Urothelium cell line (cell line): ENCODE measurements at regions not wholly inside any gene's neighbourhood (a gene's known extent, or its start where the extent isn't known, plus 50 kb on each side); places are given as distances from the start of the nearest gene placed in this dataset.
A peak's percentile ranks its signal among the peaks of the same experiment; 100 is the strongest.
"Not testable (repeated sequence)": the region's sequence is repeated elsewhere in the genome, so short reads cannot be mapped to it uniquely, and the experiment has no call there.

ENCODE experiments used
- DNase-seq: peaks from one replicate; pipeline ENCODE4 v3.0.0; 2011; ENCODE audit warnings: low spot score, mixed read lengths
- FAIRE-seq: peaks from 2 replicates; lab custom pipeline; 2011; peaks lifted over from hg19 to GRCh38; lab: Jason Lieb, UNC

DNA sequence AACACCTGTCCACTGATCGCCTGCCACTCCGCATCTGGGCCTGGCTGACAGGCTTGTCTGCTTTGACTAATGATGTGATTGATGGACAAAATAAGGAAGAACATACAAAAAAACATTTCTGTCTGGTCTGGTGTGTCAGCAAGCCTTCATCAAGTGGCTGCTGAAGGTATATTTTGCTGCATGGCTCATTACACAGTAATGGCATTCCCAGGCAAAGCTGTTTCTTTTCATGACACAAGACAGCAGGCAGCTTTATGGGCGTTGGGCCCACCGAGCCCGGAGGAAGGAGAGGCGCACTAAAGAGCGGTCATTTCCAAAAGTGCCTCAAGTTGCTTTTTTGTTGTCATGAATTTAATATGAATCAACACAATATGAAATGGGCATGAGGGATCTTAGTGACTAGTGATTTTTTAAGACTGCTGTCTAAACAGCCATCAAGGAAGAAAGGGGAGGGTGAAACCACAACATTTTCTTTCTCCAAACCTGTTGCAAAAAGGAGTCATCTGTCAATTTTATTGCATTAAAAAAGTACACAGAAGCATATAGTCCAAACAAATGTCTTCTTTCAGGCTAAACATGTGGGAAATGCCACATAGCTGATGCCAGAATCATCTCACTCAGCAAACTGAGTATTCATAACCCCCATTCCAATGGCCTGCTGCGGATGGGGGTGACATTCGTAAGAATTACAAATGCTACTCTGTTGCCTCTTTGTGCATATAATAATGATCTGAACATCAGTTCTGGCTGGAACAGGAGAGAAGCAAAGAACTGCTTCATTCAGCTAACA, 476.6 kb downstream of the ZNF536 start:
- DNase-seq (peak; percentile 20), FAIRE-seq (no peak)

DNA sequence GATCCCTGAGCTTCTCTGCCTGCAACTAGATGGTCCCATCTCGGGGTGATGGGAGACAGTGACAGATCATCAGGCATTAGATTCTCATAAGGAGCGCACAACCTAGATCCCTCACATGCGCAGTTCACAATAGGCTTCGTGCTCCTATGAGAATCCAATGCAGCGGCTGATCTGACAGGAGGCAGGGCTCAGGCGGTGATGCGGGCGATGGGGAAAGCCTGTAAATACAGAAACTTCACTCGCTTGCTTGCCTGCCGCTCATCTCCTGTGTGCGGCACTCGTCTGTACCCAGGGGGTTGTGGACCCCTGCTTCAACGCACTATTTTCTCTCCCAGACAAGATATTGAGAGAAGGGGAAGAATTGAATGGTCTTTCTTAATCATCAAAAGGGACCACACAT, 473.9 kb downstream of the ZNF536 start:
- no peak for FAIRE-seq
- no peak for DNase-seq

DNA sequence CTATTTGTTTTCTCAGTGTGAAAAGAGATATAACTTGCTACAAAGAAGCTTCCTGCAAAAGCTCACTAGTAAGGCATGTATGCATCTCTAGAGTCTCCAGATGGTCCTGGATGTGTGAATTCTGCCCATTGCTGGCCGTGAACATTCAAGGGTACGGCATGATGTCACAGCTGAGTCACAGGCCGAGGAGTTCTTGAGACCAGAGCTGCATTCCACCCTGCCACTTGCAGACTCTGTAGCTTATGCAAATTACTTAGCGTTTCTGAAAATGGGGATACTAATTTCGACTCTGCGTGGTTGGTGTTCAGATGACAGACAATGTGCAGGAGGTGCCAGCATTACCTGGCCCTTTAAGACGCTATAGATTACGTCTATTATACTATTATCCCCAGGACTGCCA, 470.7 kb downstream of the ZNF536 start:
- FAIRE-seq (no peak), DNase-seq (no peak)

DNA sequence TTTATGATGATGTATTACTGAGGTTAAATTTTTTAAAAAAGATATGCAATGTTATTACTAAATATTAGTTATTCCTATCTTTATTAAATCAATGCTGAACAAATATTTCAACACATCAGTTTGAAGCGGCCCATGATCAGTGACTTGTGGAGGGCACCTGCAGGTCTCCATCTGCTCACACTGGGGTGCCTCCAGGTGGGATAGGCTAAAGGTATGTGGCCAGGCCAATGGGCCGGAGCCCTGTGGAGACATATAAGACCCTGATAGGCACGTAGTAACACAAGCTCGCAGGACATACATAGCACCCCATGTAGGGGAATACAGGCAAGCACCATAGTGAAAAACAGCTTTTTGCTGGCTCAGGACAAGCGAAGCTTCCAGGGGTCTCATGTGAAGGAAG, 469.8 kb downstream of the ZNF536 start:
- no peak for DNase-seq
- no peak for FAIRE-seq

DNA sequence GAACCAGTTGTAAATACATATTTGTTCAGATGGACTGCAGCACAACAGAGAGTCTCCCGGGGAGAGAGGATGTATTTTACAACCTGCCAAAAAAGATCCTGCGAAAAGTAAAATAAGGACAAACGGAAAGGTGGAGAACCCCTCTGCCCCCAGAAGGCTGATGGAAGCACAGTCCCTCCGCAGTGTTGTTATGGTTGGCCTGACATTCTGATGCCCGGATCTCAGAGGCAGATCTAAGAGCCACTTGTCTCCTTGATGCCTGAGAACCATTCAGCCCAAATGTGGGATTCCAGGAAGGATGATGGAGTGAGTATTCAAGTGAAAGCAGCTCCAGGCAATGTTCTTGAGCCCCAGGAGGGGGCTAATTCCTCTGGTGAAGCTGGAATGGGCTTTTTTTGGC, 458.7 kb downstream of the ZNF536 start:
- DNase-seq: no peak
- FAIRE-seq: no peak

DNA sequence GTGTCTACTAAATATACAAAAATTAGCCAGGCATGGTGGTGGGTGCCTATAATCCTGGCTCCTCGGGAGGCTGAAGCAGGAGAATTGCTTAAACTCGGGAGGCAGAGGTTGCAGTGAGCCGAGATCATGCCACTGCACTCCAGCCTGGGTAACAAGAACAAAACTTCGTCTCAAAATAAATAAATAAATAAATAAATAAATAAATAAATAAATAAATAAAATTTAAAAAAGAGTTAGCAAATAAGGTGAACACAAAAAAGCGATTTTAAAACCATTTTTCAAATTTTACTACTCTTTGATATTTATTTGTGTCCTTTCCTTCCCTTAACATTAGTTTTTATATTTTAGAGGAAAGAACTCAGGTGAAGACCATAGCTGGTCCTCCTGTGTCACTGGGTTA, 453.3 kb downstream of the ZNF536 start:
- not testable (repeated sequence) for DNase-seq, FAIRE-seq

DNA sequence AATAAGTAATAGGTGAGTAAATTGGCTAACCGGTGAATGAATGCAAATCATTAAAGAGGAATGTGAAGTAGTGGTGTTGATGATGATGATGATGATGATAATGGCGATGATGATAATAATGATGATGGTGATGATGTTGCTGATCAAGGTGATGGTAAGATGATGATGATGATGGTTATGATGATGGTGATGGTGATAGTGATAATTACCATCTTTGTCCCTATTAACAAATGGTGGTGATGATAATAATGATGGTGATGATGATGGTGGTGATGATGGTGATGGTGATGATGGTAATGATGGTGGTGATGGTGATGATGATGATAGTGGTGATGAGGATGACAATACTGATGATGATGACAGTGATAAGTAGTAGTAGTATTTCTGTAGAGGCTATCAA, 452.6 kb downstream of the ZNF536 start:
- DNase-seq: no peak
- FAIRE-seq: peak; percentile 84

DNA sequence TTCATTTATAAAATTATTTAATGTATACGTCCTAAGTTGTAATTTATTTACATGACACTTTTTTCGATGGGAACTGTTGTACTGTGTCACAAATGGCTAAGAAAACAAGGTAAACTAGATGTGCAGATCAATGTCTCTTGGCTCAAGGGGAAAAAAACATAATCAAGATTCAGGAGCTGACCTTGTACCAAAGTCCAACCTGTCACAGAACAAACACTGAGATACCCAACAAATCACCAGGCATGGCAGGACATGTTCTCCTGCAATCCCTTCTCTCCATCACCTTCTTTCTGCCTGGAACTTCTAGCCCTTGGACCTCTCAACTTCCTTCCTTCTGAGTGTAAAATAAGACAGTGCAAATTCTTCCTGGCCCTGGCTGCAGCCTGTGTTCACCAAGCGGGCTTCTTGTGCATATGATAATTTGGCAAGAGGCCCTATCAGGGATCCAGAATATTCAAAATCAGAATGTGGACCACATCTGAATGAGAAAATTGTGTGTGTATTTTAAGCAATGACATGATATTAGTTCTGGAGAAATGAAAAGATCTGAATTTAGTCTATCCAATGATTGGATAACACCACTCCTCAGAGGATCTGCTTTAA, 445.9 kb downstream of the ZNF536 start:
- DNase-seq: no peak
- no peak for FAIRE-seq

DNA sequence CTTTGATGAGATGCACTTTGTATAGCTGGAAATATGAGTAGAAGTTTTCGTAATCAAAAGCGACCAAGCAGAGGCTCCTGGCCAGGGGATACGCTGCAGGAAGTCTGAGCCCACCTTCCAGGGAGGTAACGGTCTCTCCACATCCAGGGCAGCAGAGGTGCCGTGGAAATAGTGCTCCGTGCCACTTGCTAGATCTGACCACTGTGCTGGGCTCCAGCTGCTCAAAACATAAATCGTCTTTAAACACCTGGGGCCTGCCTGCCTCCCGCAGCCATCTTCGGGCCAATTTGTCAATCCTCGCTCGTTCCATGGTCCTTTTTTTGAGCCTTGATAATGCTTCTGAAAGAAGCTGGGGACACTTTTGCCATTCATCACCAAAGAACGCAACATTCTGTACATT, 445.0 kb downstream of the ZNF536 start:
- no peak for DNase-seq
- FAIRE-seq: no peak

DNA sequence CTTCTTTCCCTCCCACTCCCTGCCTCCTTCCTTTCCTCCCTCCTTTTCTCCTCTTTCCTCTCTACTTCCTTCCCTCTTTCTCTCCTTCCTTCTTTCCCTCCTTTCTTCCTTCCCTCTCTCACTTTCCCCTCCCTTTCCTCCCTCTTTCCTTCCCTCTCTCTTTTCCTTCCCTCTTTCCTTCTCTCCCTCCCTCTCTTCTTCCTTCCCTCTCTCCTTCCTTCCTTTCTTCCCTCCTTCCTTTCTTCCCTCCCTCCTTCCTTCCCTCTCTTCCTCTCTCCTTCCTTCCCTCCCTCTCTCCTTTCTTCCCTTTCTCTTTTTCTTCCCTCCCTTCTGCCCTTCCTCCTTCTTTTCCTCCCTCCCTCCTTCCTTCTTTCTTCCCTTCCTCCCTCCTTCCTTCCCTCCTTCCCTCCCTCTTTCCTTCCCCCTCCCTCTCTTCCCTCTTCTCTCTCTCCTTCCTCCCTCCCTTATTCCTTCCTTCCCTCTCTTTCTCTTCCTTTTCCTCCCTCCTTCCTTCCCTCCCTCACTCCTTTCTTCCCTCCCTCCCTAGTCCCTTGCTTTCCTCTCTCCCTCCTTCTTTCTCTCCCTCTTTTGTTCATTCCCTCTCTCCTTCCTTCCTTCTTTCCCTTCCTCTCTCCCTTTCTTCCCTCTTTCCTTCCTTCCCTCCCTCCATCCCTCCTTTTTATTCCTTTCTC, 443.9 kb downstream of the ZNF536 start:
- FAIRE-seq (no peak), DNase-seq (no peak)

DNA sequence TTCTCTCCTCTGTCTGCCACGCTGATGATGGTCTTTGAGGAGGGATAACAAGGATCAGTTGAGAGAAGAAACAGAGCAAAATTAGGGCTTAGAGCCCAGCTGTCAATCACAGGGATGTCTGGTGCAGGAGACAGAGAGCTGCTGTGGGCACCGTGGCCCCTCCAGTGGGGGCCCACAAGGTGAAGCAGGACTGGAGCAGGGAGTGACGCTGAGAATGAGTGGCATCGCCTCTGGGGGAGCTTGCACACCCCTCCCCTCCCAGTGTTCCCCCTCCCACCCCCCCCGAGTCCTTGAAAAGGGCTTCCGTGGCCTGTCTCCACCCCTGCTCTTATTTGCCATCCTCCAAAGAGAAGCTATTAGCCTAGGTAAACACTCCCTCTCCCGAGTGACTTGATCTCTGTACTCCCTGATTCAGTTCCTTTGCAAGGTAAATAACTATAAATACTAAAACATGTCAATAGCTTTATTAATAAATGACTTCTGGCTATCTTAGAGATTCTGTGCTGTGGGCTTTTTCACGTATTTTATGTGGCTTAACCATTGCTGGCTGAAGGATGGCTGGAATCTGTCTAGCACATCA, 440.0 kb downstream of the ZNF536 start:
- no peak for FAIRE-seq
- no peak for DNase-seq

DNA sequence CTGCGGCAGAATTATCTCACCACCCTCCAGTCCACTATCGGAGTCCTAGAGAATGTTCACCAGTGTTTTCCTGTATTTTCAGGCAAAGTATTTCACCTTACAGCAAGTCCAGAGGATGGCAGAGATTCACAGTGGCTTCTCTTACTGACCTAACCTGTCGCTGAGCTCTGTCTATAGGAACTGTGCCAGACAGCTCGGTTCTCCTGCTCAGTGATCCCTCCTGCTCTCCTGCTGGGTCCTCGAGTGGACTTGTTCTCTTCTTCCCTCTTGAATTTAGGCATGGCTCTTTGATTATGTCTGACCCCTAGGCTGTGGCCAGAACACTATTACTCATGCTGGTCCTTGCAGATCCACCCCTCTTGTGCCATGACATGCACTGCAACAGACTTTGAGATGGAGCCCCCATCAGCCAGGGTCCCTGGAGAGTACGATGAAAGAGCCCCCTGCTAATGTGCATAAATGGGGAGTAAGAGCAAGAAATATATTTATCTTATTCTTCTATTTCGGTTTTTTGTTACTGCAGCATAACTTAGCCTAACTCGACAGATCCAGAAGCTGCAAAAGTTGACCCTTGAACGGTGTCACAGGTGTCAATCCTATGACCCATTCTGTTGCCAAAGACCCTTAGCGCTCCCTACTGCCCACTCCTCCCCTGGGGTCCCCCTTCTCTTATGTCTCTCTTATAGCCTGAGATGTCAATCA, 439.4 kb downstream of the ZNF536 start:
- no peak for DNase-seq
- no peak for FAIRE-seq

DNA sequence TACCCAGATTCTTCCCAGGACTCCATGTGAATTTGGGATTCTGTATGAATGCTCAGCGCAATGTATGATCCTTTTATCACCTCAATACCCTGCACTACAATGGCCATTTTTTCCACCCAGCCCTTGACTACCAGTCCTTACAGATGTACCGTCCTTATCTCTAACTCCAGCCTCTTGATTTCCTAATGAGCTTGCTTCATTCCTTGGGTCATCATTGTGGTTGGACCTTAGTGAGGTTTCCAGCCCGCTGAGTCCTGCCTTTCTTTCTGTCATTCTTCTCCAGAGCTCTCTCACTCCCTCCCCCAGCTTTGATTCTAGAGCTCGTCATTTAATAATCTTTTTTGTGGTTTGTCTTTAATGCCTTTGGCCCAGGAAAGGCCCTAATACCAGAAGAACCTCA, 438.5 kb downstream of the ZNF536 start:
- no peak for FAIRE-seq

DNA sequence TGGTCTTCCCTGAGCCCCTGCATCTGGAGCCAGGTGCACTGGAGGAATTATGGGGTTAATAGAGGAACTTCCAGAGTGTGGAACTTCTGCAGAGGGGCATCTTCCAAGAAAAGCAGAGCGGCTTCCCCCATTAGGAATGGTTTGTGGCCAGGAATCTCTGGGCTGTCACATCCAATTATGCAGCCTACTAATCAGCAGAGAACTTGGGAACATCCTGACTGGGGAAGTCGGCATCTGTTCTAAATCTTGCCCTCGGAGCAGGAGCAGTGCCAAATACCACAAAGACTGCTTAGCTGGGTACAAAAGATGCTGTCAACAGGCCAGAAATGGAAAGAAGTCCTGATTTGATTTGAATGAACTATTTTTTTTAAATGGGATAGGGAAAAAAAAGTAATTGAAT, 435.1 kb downstream of the ZNF536 start:
- DNase-seq: no peak
- FAIRE-seq: no peak

More for the DNA sequence above, 438.5 kb downstream of the ZNF536 start:
- DNase-seq: no peak

DNA sequence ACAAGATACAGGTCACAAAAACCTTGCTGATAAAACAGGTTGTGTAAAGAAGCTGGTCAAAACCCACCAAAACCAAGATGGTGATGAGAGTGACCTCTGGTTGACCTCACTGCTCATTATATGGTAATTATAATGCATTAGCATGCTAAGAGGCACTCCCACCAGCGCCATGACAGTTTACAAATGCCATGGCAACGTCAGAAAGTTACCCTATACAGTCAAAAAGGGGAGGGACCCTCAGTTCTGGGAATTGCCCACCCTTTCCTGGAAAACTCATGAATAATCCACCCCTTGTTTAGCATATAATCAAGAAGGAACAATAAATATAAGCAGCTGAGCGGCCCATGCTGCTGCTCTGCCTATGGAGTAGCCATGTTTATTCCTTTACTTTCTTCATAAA, 434.1 kb downstream of the ZNF536 start:
- DNase-seq: no peak
- no peak for FAIRE-seq

DNA sequence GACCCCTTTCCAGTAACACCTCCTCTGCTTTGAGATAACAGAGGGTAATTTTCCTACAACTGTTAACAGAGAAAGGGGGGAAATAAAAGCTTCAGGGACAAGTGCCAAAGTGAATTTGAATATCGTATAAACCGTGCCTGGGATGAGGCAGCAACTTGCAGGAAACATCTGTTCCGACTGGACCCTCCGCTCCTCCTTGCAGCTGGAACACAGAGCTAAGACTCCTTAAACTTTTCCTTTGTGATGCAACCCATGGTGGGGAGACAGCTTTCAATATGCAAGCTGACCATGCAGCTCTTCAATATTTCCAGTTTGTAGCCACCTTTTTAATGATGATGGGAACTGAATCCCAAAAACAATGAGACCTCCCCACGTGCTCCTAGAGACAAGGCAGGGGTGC, 432.6 kb downstream of the ZNF536 start:
- FAIRE-seq: no peak
- no peak for DNase-seq

DNA sequence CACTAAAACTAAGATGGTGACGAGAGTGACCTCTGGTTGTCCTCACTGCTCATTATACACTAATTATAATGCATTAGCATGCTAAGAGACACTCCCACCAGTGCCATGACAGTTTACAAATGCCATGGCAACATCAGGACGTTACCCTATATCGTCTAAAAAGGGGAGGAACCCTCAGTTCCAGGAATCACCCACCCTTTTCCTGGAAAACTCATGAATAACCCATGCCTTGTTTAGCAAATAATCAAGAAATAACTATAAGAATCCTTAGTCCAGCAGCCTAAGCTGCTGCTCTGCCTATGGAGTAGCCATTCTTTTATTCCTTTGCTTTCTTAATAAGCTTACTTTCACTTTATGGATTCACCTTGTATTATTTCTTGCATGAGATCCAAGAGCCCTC, 432.1 kb downstream of the ZNF536 start:
- FAIRE-seq, DNase-seq: not testable (repeated sequence)

DNA sequence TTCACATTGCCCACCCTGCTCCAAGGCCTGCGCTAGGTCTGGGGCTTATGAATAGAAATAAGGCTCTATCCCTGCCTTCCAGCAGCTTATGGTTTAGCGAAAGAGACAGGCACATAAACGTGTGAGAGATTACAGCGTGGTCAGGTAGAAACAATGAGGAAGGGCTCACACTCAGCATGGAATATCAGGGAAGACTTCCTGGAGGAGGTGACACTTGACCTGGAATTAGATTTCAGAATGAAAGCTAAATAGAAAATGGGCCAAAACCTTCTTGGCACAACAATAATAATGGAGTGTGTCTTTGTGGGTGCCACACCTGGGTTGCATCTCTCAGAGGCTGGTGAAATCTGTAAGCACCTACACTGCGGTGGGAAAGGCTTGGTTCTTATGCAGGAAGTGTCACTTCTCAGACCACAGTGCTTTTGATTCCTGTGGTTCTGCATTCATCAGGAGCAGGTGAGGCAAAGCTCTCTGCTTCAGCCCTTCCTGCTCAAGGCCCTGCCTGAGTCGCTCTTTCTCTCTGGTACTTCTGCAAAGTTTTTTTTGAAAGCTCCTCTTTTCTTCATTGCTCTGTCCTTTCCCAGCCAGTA, 430.3 kb downstream of the ZNF536 start:
- DNase-seq (no peak), FAIRE-seq (no peak)

DNA sequence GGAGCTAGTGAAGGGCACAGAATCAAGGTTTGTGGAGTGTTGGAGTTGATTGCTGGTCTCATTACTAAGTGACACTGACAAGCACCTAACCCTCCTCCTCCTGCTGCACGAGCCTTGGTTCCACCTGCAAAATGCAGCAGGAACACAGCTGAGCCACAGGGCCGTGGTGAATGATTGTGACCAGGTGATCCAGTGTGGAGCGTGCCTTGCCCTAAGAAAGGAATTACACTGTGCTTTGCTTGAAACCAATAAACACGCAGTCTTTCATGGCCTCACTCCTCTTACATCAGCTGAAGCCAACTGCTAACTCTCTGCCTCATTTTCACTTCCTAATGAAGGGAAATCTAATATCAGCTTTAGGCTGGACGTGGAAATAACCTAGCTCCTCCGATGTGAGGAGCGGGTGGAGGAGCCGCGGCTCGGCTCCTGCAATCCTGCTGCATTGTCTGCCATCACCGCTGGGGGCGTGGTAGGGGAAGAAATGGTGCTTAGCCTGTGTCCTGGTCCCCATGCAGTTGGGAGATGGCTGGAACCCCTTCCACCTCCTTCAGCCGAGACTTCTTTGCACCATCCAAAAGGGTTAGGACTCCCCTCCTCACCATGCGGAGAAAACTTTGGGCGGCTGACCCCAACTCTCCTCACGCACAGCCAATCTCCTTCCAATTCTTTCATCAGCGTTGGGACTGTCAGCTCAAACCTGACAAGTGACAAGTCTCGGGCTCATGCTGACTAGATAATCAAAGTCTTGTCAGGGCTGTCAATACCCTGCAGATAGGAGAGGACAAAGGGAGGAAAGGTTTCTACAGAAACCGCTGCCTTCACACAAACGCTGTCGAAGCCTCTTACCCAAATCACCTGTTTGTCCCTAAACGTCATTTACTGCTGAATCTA, 427.9 kb downstream of the ZNF536 start:
- FAIRE-seq (peak; percentile 30), DNase-seq (peak; percentile 75)

DNA sequence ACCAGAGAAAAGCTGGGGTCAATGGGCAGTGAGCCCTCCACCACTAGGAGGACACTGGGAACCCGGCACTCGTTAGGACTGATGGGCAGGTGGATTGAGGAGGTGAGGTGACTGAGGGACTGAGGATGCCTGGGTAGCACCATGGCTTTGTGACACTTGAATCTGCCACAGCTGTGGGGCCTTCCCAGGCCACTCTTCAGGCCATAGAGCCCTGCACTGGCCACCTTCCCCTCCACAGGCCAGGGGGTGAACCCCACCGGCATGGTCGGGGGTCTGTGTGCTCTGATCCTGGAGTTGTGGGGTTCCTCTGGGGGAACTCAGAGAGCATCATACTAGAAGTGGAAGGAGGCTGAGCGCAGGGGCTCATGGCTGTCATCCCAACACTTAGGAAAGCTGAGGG, 423.5 kb downstream of the ZNF536 start:
- no peak for DNase-seq
- no peak for FAIRE-seq
